Suppressor macrophage treated with lipopolysaccharide for 1 hour (primary cell): ENCODE measurements at regions not wholly inside any gene's neighbourhood (a gene's known extent, or its start where the extent isn't known, plus 50 kb on each side); places are given as distances from the start of the nearest gene placed in this dataset.
A peak's percentile ranks its signal among the peaks of the same experiment; 100 is the strongest.

ENCODE experiments used
- DNase-seq, 3 donors: peaks; one replicate each; pipeline ENCODE4 v3.0.0-alpha.2; 2020 to 2022

- peak in 1 of 3 donors; percentile 23 for DNase-seq
Measured at GRCh38 chr1:54474310-54475251, 68.4 kb upstream of the SSBP3 start.

GRCh38 chr1:54471588-54471987 is 65.4 kb upstream of the SSBP3 start:
- no peak for DNase-seq

GRCh38 chr1:54469444-54469843 is 63.2 kb upstream of the SSBP3 start:
- peak in 1 of 3 donors; percentile 48 for DNase-seq

DNA sequence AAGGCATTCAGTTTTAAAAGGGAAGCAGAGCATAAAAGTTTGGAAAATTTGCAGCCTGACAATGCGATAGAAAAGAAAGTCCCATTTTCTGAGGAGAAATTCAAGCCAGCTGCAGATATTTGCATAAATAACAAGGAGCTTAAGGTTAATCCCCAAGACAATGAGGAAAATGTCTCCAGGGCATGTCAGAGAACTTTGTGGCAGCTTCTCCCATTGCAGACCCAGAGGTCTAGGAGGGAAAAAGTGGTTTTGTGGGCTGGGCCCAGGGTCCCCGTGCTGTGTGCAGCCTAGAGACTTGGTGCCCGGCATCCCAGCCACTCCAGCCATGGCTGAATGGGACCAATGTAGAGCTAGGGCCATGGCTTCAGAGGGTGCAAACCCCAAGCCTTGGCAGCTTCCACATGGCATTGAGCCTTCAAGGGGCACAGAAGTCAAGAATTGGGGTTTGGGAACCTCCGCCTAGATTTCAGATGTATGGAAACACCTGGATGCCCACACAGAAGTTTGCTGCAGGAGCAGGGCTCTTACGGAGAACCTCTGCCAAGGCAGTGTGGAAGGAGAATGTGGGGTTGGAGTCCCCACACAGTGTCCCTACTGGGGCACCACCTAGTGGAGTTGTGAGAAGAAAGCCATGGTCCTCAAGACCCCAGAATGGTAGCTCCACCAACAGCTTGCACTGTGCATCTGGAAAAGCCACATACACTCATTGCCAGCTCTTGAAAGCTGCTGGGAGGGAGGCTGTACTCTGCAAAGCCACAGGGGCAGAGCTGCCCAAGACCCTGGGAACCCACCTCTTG is 62.3 kb upstream of the SSBP3 start:
- DNase-seq: peak in 1 of 3 donors; percentile 20

- peak in 1 of 3 donors; percentile 49 for DNase-seq
Measured at GRCh38 chr1:54465351-54465811, 59.2 kb upstream of the SSBP3 start.

DNA sequence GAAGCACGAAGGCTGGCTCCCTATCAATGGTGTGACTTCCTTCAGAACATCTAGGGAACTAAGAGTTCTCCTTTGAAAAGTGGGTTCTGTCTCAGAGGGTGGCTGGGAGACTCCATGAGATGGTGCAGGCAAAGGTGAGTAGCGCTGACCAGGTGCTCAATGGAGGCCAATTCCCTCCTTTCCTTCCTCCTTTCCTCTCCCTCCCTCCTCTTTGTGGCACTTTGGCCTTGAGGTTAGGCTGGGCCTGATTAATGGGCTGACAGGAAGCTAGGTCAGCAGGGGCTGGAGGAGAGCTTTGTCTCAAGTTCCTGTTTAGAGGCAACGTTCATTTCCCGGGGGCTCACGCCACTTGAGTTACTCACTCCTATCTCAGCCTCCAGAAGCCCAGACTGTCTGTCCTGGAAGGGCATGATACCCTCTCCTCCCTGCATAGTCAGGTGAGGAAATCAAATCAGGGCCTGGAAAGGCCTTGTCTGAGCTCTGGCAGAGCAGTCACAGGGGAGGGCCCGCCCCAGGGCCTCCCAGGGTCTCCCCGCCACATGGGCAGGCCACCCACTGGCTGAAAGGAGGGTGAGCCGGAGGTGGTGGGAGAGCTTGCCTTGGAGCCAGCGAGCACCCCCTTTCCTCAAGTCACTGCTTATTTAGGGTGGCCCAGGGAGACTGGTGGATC is 58.4 kb upstream of the SSBP3 start:
- DNase-seq: peak; percentile 89 to 93 (median 90)

DNA sequence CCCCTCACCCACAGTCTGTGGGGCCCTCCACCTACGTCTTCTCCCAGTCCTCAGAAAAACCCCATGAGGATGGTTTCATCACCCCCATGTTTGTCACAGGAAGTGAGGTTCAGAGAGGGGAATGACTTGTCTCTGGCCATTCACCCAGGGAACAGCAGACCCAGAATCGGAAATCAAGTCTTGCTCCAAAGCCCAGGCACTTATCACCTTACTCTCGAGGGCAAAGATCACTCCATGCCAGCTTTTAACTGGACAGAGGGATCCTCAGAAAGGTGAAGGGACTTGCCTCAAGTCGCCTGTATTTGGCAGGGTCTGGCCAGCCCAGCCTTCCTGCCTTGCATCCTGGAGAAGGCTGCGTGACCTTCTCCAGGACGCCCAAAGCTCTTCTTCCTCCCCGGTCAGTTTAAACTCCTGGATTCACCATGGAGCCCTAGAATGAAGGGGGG is 57.9 kb upstream of the SSBP3 start:
- peak; percentile 88 to 93 (median 88) for DNase-seq

- peak in 1 of 3 donors; percentile 18 for DNase-seq
Measured at GRCh38 chr1:54463259-54464030, 57.3 kb upstream of the SSBP3 start.

GRCh38 chr1:54462597-54463258 is 56.5 kb upstream of the SSBP3 start:
- DNase-seq: no peak

DNA sequence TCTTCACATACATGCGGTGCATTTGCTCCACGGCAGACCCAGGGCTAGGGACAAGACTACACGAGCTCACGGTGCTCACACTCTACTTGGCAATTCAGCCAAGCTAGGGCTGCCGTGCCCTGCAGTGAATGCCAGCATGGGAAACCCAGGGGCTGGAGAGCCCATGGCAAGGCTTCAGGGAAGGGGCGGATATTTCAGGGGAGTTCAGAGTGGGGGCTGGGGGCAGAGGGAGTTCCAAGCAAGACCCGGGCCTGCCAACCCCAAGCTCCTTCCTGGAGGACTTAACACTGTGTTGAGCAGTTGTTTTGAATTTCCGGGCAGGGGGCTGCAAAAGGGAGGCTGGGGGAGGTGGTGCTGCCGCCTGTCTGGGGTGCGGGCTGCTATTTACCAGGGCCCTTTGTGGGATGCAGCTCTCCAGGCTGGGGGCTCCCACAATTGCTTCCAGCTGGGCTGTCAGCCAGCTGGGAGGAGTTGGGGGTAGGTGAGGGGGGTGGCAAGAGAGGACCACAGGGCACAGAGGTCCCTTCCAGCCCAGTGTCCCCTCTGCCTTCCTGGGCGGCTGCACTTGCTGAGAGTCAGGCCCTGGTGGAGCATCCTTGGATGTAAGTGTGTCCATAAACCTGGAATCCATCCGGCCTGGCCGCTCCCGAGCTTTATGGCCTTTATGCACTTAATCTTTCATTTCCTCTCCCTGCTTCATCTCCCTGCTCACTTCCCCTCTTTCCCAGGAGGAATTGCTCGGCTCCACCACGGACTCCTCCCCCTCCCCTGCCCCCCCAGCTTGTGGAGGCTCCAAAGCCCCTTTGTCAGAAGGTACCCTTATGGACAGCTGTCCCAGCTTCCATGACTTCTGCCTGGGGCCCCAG is 55.8 kb upstream of the SSBP3 start:
- no peak for DNase-seq

GRCh38 chr1:54460861-54461387 is 54.7 kb upstream of the SSBP3 start:
- peak; percentile 29 to 45 (median 41) for DNase-seq

DNA sequence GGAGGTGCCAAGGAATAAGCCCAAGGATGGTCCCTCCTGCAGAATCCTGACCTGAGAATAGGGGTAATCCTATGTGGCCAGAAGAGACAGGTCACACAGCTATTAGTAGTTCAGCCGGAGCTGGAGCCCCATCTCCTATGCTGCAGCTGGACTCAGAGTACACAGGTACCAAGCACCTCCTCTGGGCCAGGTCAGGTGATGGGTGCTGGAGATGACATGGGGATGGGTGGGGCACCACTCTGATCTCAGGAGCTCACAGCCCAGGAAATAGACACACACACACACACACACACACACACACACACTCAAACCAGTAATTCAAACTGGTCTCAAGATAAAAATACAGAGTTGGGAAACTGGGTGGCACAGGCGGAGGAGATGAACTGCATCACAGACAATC is 54.2 kb upstream of the SSBP3 start:
- no peak for DNase-seq

- no peak for DNase-seq
Measured at GRCh38 chr1:54459726-54460191, 53.6 kb upstream of the SSBP3 start.

GRCh38 chr1:54459140-54459539 is 52.9 kb upstream of the SSBP3 start:
- DNase-seq: no peak

GRCh38 chr1:54456921-54457529 is 50.8 kb upstream of the SSBP3 start:
- DNase-seq: no peak

GRCh38 chr1:54456361-54456760 is 50.2 kb upstream of the SSBP3 start:
- DNase-seq: peak in 2 of 3 donors; percentile 31 to 39
